Activated CD4-positive, alpha-beta T cell treated with anti-CD3 and anti-CD28 coated beads for 4 hours (primary cell): ENCODE measurements at regions not wholly inside any gene's neighbourhood (a gene's known extent, or its start where the extent isn't known, plus 50 kb on each side); places are given as distances from the start of the nearest gene placed in this dataset.

Source experiments
- DNase-seq, 2 donors: peaks; one replicate each; pipeline ENCODE4 v3.0.0-alpha.2; 2020

DNA sequence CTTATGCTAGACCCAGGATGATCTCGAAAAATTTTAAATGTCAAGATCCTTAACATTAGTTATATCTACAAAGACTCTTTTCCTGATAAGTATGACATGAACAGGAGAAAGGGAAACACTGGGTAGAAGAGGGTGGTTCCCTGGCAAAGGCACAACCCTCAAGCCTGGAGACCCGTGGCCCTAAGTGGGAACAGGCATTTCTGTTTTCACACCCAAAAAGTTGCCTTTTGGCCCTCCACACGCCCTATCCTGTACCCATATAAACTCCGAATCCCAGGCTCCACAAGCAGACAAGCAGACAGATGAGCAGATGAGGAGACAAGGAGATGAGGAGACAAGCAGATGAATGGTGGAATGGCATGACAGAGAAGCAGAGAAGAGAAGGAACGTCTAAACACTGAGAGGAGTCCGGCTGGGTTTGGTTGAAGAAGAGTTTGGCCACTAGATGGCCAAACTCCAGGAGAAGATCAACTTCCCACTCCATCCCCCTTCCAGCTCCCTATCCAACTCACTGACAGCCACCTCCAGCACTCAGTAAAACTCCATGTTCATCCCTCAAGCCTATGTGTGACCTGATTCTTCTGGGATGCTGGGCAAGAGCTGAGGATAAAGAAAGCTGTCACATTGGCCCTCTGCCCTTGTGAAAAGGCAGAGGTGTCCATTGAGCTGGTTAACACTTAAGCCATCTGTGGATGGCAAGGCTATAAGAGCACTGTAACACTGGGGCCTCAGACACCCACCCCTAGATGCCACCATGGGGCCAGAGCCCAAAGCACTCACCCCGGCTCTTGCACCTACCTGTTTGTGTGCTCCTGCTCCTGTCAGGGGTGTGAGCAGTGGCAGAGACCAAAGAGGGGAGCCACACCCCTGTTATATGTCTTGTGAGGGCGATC is 139.6 kb upstream of the FAM20A start:
- no peak for DNase-seq

DNA sequence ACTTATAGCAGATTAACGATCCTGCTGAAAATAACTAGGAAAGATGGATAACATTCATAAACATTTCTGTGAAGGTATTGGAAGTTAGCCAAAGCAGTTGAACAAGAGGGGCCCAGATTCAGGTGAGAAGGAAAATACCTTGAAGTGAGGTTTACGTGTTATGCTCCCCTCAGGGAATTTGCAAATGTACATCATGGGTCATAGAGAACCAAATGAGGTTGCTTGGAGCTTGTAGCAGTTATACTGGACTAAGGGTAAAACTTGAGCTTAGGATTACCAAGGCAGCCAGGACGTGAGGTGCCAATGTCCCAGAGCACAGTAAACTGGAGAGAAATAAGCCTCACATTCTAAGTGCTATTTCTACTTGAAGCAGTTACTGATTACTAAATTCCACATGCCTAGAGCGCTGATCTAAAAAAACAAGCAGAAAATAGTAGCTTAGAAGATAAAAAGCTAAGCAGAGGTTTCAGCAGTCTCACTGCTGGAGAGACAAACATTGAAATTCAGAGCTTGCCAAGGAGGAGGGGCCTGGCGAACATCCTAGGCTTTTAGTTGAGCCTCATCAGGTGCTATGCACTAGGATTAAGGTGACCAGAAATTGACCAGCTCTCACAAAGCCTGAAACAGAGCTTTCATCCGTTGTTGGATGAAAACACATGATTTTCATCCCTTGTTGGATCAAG is 136.7 kb upstream of the FAM20A start:
- no peak for DNase-seq

DNA sequence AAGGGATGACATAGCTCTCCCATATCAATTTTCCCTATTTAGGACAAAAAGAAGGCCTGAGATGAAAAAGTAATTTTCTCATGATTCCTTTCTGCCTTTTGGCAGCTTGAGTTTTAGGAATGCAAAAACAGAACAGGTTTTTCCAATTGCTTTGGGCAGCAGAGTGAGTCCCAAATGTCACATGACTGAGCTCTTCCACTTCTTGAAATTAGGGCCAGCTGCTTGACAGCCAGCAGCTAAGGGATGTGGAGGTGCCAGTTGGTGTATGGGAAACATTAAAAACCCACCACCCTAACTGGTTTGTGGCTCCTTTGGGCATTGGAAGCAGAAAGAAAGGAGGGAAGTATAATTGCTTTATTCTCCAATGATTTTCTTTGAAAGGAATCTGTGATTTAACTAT is 133.8 kb upstream of the FAM20A start:
- DNase-seq: no peak

DNA sequence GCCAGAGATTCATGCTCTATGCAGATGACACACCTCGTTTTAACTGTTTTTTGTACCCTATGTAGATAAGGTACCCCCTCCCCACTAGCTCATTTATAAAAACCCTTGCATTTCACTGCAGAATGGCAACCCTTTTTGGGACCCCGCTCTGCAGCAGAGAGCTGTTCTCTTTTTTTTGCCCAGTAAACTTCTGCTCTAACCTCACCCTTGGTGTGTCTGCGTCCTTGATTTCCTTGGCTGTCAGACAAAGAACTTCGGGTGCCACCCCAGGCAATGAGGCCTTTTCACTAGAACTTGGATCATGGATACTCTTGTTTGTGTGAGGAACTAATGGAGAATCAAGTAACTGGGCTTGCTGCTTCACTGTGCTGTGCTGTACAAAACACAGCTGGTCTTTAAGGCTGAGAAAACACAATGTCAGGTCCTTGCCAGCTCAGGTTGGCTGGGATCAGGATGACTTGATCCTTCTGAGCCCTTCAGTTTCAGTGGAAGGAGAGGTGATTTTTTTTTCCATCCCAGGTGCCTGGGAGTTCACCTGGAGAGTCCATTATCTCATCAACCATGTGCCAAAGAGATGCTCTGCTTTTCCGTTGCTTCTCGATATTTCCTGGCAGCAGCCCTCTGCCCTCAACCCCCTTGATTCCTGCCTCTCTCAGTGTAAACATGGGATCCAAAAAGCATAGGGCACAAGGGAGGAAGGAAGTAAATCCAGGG is 133.2 kb upstream of the FAM20A start:
- no peak for DNase-seq

DNA sequence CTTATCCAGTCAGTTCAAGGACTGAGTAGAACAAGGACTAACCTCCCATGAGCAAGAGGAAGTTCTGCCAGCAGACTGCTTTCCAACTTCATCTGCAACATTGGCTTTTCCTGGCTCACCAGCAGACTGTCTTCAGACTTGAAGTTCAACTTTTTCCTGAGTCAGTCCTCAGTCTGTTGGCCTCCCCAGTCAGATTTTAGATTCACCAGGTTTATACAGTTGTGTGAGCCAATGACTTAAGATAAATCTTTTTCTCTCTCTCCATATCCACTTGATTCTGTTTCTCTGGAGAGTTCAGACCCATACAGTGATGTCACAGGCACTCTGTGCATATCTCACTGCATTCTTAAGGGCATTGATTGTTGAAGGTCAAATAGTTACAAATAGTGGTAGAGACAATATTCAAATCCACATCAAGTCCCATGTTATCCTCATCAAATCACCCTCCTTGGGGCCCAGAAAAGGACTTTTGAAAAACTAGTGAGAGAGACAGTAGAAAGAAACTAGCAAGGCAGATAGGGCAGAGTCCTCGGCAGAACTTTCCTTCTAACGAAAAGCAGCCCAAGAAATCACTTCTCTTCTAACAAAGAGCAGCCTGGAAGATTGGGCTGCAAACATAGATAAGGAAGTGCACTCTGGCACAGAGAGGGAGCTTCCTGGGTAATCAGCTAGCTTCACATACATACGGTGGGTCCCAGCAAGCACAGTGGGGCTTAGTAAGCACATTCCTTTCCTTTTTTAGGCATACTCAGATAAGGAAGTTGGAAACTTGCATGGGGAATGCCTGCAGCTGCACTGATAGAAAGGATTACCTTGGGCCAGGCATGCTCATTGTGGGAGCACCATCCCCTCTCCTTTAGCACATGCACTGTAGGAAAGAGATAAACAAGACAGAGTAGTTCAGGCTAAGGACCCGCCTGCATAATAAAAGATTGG is 132.3 kb upstream of the FAM20A start:
- DNase-seq: no peak

DNA sequence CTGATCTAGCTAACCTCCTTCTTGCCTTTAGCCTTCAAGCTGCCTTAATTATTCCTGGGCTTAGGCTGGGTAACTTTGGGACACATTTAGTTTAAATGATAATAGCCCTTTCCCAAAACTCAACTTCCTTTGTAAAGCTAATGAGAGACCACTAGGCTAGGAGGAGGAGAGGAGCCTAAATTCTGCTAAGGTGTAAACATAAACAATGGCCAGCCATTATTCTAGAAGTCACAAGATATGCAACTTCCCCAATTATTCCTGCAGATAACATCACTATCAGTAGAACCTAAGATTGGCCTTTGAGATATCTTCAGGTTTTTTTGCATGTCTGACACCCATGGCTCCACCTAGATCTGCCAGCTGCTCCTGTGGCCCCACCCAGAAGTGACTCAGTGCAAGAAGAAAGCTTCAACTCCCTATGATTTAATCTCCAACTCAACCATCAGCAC is 131.2 kb upstream of the FAM20A start:
- DNase-seq: no peak

DNA sequence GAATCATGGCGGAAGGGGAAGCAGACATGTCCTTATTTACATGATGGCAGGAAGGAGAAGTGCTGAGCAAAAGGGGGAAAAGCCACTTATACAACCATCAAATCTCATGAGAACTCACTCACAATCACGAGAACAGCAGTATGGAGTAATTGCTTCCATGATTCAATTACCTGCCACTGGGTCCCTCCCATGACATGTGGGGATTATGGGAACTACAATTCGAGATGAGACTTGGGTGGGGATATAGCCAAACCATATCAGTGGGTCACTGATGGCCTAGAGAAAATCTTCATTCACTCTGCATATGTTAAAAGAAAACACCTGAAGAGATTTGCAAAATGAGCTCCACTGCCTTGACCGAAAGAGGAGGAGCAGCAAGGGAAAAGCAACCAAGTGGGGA is 130.3 kb upstream of the FAM20A start:
- DNase-seq: no peak

DNA sequence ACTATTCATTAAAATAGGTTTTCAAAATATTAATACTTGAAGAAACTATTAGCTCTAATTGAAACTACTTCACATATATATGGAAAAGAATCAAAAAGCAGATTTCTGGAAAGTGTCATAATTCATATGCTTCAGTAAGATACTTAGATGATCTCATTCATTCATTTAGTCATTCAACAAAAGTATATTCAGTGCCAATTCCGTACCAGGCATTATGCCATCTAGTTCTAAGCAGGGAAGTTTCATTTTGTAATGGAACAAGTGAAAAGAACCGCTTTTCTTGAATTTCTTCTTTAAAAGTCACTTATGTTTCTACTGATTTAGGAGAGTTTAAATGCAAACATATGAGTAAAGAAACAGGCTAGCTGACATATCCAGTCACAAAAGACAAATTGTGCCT is 118.3 kb upstream of the FAM20A start:
- no peak for DNase-seq

DNA sequence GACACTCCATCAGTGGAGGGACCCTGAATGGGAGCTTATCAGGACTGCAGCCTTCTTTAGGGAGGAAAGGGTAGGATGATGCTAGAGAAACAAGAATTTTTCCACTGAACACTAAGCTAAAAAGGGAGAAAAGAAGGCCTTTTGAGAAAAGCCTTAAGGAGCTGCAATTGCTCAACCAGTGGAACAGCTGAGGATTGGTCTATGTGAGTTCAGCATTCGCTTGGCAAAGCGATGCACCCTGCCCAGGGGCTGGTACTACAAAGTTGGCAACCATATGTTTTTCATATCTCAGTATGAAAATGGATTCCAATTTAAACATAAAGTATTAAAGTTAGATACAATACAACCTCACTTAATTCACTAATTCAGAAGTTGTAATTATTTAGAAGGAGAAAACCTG is 117.8 kb upstream of the FAM20A start:
- DNase-seq: no peak

DNA sequence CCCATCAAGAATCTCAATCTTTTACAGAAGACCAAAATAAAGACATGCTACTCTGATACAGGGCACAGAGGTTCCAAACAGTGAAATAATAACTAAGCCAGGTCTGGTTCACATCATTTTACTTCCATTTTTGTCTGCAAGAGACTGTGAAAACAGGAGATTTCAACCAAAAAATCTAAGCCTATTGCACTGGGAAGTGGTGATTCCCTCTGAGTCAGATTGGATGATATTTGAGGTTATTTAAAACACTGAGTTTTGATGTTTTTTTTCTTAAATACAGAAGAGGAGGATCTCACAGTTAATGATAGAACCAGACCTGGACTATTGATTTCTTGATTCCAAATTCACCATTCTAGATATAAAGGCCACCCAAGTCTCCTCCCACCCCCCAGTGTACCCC is 117.3 kb upstream of the FAM20A start:
- no peak for DNase-seq

DNA sequence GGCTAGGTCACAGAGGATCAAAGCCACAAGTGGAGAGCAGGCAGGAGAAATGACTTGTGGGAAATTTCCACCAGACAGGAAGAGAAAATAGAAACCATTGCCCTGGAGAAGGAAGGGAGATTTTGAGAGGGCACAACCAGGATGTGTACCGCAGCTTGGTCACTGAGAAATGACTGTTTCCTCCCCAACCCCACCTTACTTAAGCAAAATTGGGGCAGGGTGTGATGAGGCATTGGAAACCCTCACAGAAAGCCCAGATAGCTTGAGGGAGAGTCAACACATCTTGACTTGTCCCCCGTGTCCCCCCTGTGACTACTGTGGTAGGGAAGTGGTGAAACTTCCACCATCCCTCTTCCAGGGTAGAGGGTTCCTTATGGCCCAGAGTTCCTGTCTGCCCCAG is 113.5 kb upstream of the FAM20A start:
- DNase-seq: no peak

DNA sequence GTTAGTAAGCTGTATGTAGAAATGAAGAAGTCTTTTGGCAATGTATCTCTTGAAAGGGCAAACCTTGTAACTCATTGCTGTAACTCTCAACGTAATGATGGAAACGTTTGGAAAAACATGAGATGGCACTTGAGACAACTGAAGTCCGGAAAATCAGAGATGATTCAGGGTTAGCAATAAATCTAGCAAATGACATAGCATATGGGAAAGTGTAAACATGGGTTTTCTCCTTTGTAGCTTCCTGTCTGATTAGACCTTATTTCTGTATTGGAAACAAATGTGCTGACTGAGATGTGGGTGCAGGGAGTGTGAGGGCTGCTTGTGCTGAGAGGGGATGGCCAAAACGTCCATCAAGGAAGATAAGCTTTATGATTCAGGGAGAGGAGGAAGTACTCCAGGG is 110.7 kb upstream of the FAM20A start:
- no peak for DNase-seq

DNA sequence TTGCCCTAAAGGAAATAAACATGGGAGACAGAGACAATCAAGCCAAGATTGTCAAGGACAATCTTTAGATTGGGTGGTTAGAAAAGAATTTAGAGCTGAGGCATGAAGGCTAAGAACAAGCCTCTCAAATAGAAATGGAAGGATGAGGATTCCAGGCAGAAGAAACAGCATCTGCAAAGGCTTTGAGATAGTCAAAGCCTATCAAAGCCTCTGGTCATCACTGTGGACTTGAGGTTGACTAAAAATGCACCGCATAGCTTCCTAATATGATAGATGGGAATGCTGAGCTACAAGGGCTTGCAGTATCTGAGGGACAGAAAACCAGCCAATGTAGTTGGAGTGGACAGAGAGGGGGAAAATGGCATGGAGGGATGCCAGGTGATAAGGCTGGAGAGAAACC is 109.8 kb upstream of the FAM20A start:
- DNase-seq: no peak

DNA sequence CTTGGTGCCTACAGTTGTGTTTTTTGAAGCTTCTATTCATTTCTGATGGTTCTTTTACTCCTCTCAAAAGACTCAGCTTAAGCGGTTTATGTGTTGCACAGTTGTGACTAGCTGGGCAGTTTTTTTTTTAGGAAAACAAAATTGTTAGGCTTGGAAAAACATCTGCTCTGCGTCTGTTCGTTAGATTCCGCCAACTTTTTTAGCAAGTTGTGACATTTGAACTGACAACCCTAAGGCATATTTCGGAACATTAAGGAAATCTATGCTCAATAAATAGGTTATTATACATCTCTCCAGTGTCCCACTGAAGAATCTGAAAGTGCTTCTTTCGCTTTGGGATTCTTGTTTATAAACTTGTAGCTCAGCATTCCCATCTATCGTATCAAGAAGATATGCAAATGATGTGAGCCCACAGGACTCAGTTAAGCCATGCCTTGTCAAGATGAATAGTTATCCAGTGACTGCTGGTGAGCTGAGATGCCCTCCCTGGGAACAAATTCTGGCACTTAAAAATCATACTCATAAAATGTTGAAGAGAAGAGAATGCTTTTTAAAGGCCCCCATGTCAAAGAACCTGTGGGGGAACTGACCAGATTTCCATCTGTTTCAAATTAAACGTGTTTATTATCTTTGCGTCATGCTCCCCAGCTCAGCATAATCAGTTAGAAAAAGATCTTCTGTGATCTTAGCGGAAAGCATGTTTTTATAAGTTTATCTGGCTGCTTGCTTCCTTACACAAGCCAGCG is 109.0 kb upstream of the FAM20A start:
- no peak for DNase-seq

DNA sequence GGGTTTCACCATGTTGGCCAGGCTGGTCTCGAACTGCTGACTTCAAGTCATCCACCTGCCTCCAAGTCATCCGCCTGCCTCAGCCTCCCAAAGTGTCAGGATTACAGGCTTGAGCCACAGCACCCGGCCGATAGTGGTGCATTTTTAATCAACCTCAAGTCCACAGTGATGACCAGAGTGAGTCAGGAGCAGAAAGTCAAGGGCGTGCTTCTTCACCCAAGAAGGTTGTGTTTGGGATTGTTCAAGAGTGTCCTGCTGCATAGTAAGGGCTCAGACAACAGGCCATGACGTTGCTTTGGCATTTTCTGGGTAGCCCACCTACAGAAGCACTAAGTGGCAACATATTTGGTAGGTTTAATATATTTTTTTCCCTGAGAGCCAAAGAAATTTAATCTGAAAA is 108.3 kb upstream of the FAM20A start:
- DNase-seq: no peak

DNA sequence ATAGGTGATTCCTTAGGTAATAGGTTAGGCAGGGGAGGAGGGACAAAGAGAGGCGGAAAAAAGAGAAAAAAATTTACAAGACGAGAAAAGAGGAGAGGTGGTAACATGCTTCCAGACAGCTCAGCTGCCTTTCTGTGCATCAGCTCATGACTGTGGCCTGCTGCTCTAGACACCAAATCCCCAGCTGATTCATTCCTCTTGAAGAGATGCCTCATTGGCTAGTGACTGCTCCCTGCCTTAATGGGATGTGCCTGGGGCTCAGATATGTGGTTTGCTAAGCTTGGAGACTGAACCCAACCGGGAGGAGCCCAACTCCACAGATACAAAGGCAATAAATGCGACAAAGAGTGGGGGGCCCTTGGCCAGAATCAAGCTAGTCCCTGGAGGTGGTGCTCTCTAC is 105.9 kb upstream of the FAM20A start:
- no peak for DNase-seq

DNA sequence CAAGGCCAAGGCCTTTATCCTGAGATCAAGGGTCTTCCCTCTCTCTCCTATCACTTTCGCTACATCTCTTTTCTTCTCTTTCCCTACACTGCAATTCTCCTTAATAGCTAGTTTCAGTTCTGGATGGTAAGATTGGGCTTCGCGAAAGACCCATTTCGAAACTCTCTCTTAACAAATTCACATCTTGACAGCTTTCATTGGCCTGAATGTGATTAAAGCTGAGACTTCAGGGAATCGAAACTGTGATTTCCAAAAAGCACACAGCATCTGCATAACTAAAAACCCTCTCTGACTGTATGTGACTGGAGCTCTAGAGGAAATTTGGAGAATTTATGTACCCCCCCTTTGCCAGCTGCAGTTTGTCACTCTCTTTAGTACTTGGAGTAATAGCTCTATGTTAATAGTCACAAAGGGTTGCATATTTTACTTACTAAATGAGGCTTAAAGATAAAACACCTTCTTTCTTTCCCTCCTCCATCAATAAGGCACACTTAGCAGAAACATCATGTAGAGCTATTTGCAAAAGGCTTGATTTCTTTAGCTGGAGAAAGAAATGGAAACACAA is 105.3 kb upstream of the FAM20A start:
- no peak for DNase-seq

DNA sequence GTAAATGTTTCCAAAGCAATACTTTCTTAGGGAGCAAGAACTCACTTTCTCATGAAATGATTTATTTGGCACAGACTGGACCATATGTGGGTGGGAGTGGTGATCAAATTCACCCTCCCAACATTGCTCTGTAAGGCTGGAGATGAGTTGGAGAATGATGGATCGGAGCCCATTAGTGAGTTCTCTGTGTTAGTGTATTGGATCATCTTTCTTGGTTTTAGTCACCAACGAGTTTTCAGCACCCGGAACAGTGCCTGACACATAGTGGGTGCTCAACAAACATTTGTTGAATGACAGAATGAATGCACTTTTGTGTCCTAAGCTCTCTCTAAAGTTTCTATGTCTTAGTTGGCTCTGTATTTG is 104.5 kb upstream of the FAM20A start:
- no peak for DNase-seq

DNA sequence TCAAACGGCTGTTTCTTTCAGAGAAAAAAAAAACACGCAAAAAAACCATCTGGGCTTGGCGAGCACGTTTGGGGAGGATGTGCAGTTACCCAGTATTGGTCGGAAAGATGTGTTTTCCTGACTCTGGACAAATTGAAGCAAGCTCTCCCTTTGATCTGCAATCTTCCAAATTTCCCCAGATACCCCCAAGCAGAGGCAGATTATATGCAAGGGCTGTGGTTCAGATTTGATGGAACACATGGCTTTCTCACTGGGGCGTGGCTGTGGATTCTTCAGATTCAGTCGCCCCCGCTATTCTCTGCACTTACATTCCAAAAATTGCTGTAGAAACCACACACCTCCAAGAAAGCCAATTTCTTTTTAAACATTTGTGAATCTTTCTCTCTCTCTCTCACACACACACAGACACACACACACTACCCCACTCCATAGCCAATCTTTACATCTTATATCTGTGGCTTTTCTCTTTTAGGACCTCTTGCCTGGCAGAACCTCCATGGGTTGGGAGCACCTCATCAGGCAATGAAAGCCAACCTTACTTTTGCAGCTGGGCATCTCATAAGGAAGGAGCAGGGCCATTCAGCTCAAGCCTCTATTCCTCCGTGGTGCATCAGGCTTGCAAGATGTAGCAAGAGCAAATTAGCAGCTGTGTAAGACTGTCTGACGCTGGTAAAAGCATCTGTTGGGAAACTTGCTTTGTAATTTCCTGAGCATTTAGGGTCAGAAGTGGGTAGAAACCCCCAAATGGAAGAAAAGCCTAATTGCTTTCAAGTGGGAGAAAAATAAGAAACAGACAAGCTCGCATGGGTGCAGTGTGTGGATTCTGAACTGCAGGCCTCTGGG is 103.9 kb upstream of the FAM20A start:
- no peak for DNase-seq

DNA sequence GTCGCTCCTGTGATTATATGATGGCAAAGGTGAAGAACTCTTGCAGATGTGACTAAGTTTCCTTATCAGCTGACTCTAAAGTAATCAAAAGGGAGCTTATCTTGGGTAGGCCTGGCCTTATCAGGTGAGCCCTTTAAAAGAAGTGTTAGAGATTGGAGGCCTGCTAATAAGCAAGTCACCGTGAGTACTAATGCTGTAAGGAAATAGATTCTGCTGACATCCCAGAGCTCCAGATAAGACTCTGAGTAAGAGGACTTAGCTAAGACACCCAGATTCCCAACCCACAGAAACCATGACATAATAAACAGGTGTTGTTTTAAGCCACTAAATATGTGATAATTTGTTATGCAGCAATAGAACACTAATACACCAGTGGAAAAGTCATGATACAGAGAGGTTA is 99.9 kb upstream of the FAM20A start:
- no peak for DNase-seq

DNA sequence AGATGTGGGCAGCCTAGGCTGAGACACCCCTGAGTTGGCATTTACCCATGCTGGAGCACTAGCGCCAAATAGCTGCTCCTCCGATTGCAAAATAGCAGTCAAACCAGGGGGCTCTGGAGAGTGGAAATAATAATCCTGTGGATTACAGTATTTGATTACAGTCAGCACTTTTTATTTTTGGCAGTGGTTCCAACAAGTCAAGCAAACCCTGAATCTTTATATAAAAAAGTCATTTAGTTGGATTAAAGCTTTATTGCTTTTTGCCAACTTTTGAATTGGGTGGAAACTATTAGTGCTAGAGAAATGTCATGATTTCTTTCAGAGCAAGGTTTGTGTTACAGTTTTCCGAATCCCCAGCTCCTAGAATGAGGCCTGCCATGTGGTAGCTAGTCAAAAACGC is 99.3 kb upstream of the FAM20A start:
- no peak for DNase-seq
